ENCODE measurements at regions not wholly inside any gene's neighbourhood (a gene's known extent, or its start where the extent isn't known, plus 50 kb on each side); places are given as distances from the start of the nearest gene placed in this dataset.

GRCh38 chr3:168325684-168326083, 230.0 kb upstream of the GOLIM4 start:
- ChIA-PET CTCF (no interaction called here), POLR2A (no interaction called here)
- no peak for DNase-seq (ENCODE audit: low read depth)
- TF ChIP-seq CTCF (IDR thresholded peaks at IDR 0.05; ENCODE audit: insufficient read depth, low read depth, low read length), result no peak
- Histone ChIP-seq H3K27me3 (ENCODE audit: control insufficient read depth, insufficient read depth, low read length) (no peaks in the 10 kb centered on the region), H3K36me3 (ENCODE audit: control insufficient read depth, insufficient read depth, low read length) (no peaks in the 10 kb centered on the region), H3K4me3 (ENCODE audit: low read depth, low read length) (no peak overlapping the region)

- ChIA-PET POLR2A (no interaction called here), CTCF (no interaction called here)
- DNase-seq (ENCODE audit: low read depth), result no peak
- Histone ChIP-seq H3K27me3 (ENCODE audit: control insufficient read depth, insufficient read depth, low read length) (no peaks in the 10 kb centered on the region), H3K36me3 (ENCODE audit: control insufficient read depth, insufficient read depth, low read length) (no peaks in the 10 kb centered on the region), H3K4me3 (ENCODE audit: low read depth, low read length) (no peak overlapping the region)
- no peak for TF ChIP-seq CTCF (IDR thresholded peaks at IDR 0.05; ENCODE audit: insufficient read depth, low read depth, low read length)
Measured at GRCh38 chr3:168322941-168323340, 227.2 kb upstream of the GOLIM4 start.

GRCh38 chr3:168314166-168314565, 218.4 kb upstream of the GOLIM4 start:
- H3K36me3 ChIP-seq (ENCODE audit: control insufficient read depth, insufficient read depth, low read length), result no peaks in the 10 kb centered on the region
- TF ChIP-seq CTCF (IDR thresholded peaks at IDR 0.05; ENCODE audit: insufficient read depth, low read depth, low read length), result no peak
- H3K27me3 ChIP-seq (ENCODE audit: control insufficient read depth, insufficient read depth, low read length), result no peaks in the 10 kb centered on the region
- POLR2A ChIA-PET, result no interaction called here
- DNase-seq (ENCODE audit: low read depth), result no peak
- no peak overlapping the region for H3K4me3 ChIP-seq (ENCODE audit: low read depth, low read length)
- CTCF ChIA-PET, result no interaction called here

- no peak for DNase-seq (ENCODE audit: low read depth)
- CTCF ChIA-PET, result interaction anchor here (0.5 kb wide), 1 partner anchor 101 kb away, joined by 3 read pairs; no protein-coding TSS in a partner anchor
- TF ChIP-seq CTCF (IDR thresholded peaks at IDR 0.05; ENCODE audit: insufficient read depth, low read depth, low read length), result no peak
- Histone ChIP-seq H3K27me3 (ENCODE audit: control insufficient read depth, insufficient read depth, low read length) (no peaks in the 10 kb centered on the region), H3K4me3 (ENCODE audit: low read depth, low read length) (no peak overlapping the region), H3K36me3 (ENCODE audit: control insufficient read depth, insufficient read depth, low read length) (no peaks in the 10 kb centered on the region)
- POLR2A ChIA-PET, result no interaction called here
Measured at GRCh38 chr3:168312984-168313383, 217.3 kb upstream of the GOLIM4 start.

GRCh38 chr3:168307893-168308292, 212.2 kb upstream of the GOLIM4 start:
- ChIA-PET POLR2A (no interaction called here), CTCF (no interaction called here)
- no peaks in the 10 kb centered on the region for H3K27me3 ChIP-seq (ENCODE audit: control insufficient read depth, insufficient read depth, low read length)

More at GRCh38 chr3:168307893-168308292, 212.2 kb upstream of the GOLIM4 start:
- H3K36me3 ChIP-seq (ENCODE audit: control insufficient read depth, insufficient read depth, low read length), result no peaks in the 10 kb centered on the region
- TF ChIP-seq CTCF (IDR thresholded peaks at IDR 0.05; ENCODE audit: insufficient read depth, low read depth, low read length), result no peak
- no peak overlapping the region for H3K4me3 ChIP-seq (ENCODE audit: low read depth, low read length)
- no peak for DNase-seq (ENCODE audit: low read depth)

Measured in BJ (cell line).